Activated T-helper 1 cell treated with anti-CD3 and anti-CD28 coated beads, Interleukin-12 subunit alpha, Interleukin-12 subunit beta, Interleukin-2, Interleukin-4 antibody, amounts not matched to agents 30 ng/mL and 10 ng/mL and 1 ng/mL, durations not matched to agents 14 hours and 24 hours and 36 hours (primary cell): ENCODE measurements at regions not wholly inside any gene's neighbourhood (a gene's known extent, or its start where the extent isn't known, plus 50 kb on each side); places are given as distances from the start of the nearest gene placed in this dataset.

Experiments
- DNase-seq: peaks from one replicate; pipeline ENCODE4 v3.0.0; 2021; ENCODE audit warnings: low spot score
- H3K27ac Mint-ChIP-seq: one replicate; pipeline ENCODE4 v1.8.0; 2021; ENCODE audit warnings: mild to moderate bottlenecking, mixed read lengths
- H3K27me3 Mint-ChIP-seq: one replicate; pipeline ENCODE4 v1.8.0; 2022; ENCODE audit warnings: mild to moderate bottlenecking, moderate library complexity, mixed read lengths; ENCODE audit not compliant: insufficient read depth
- H3K36me3 Mint-ChIP-seq: one replicate; pipeline ENCODE4 v1.8.0; 2021; ENCODE audit warnings: low read depth, mixed read lengths
- H3K4me1 Mint-ChIP-seq: one replicate; pipeline ENCODE4 v1.8.0; 2021; ENCODE audit warnings: low read depth, mixed read lengths
- H3K4me3 Mint-ChIP-seq: one replicate; pipeline ENCODE4 v1.8.0; 2021; ENCODE audit warnings: mild to moderate bottlenecking, moderate library complexity, mixed read lengths
- H3K9me3 Mint-ChIP-seq: one replicate; pipeline ENCODE4 v1.8.0; 2021; ENCODE audit warnings: mixed read lengths
- intact Hi-C: fragments of 100-400 bp; cut with micrococcal nuclease; formaldehyde crosslinking; loops from one replicate; pipeline ENCODE4 v1.15.1; 2024

GRCh38 chr2:181130686-181131085, 150.3 kb downstream of the UBE2E3 start:
- Mint-ChIP-seq H3K27me3 (no peaks in the 10 kb centered on the region), H3K9me3 (peaks cover 9% of the 10 kb centered on the region), H3K4me1 (peaks cover 56% of the 10 kb centered on the region), H3K36me3 (peaks cover 24% of the 10 kb centered on the region), H3K27ac (peak overlapping the region; percentile 80), H3K4me3 (peak overlapping the region; percentile 70)
- intact Hi-C loops = no loop called here
- DNase-seq = no peak

- no peak for DNase-seq
- Mint-ChIP-seq H3K4me1 (peaks cover 47% of the 10 kb centered on the region), H3K36me3 (peaks cover 27% of the 10 kb centered on the region), H3K27me3 (no peaks in the 10 kb centered on the region), H3K4me3 (peak overlapping the region; percentile 70), H3K9me3 (peaks cover 17% of the 10 kb centered on the region), H3K27ac (peak overlapping the region; percentile 80)
- intact Hi-C loops = no loop called here
Measured at GRCh38 chr2:181131584-181131983, 151.2 kb downstream of the UBE2E3 start.

GRCh38 chr2:181138816-181139215, 158.4 kb downstream of the UBE2E3 start:
- Mint-ChIP-seq H3K9me3 (peaks cover 18% of the 10 kb centered on the region), H3K27ac (peak overlapping the region; percentile 5), H3K27me3 (no peaks in the 10 kb centered on the region), H3K36me3 (peaks cover 19% of the 10 kb centered on the region), H3K4me1 (peaks cover 57% of the 10 kb centered on the region), H3K4me3 (no peak overlapping the region)
- intact Hi-C loops = no loop called here
- DNase-seq = no peak

- Mint-ChIP-seq H3K27me3 (no peaks in the 10 kb centered on the region), H3K9me3 (peaks cover 18% of the 10 kb centered on the region), H3K4me3 (no peak overlapping the region), H3K36me3 (peaks cover 18% of the 10 kb centered on the region), H3K4me1 (peaks cover 67% of the 10 kb centered on the region), H3K27ac (no peak overlapping the region)
- DNase-seq = no peak
- intact Hi-C loops = no loop called here
Measured at GRCh38 chr2:181139831-181140230, 159.4 kb downstream of the UBE2E3 start.

GRCh38 chr2:181140414-181140813, 160.0 kb downstream of the UBE2E3 start:
- Mint-ChIP-seq H3K27ac (peak overlapping the region; percentile 87), H3K36me3 (peaks cover 23% of the 10 kb centered on the region), H3K9me3 (peaks cover 18% of the 10 kb centered on the region)

GRCh38 chr2:181140928-181141327, 160.5 kb downstream of the UBE2E3 start:
- Mint-ChIP-seq H3K9me3 (peaks cover 14% of the 10 kb centered on the region), H3K27me3 (no peaks in the 10 kb centered on the region), H3K27ac (peak overlapping the region; percentile 87), H3K4me3 (peak overlapping the region; percentile 49), H3K36me3 (peaks cover 19% of the 10 kb centered on the region), H3K4me1 (peaks cover 74% of the 10 kb centered on the region)
- intact Hi-C loops = loop anchor here (1.0 kb wide), 1 partner anchor 9 kb away; no protein-coding TSS in a partner anchor
- DNase-seq = no peak

More at GRCh38 chr2:181140414-181140813, 160.0 kb downstream of the UBE2E3 start:
- Mint-ChIP-seq H3K4me3 (peak overlapping the region; percentile 49), H3K4me1 (peaks cover 72% of the 10 kb centered on the region), H3K27me3 (no peaks in the 10 kb centered on the region)
- DNase-seq = no peak
- intact Hi-C loops = no loop called here

- H3K4me3 Mint-ChIP-seq = peak overlapping the region; percentile 78
- H3K9me3 Mint-ChIP-seq = peaks cover 7% of the 10 kb centered on the region
- peak overlapping the region; percentile 87 for H3K27ac Mint-ChIP-seq
- no peaks in the 10 kb centered on the region for H3K27me3 Mint-ChIP-seq
- H3K4me1 Mint-ChIP-seq = peaks cover 78% of the 10 kb centered on the region
- DNase-seq = no peak
- H3K36me3 Mint-ChIP-seq = peaks cover 14% of the 10 kb centered on the region
- intact Hi-C loops = loop anchor here (1.0 kb wide), 8 partner anchors 9 to 164 kb away; no protein-coding TSS in a partner anchor
Measured at GRCh38 chr2:181141676-181142075, 161.3 kb downstream of the UBE2E3 start.

GRCh38 chr2:181142514-181142913, 162.1 kb downstream of the UBE2E3 start:
- Mint-ChIP-seq H3K36me3 (peaks cover 9% of the 10 kb centered on the region), H3K27ac (peak overlapping the region; percentile 95), H3K4me1 (peaks cover 70% of the 10 kb centered on the region), H3K27me3 (no peaks in the 10 kb centered on the region), H3K4me3 (peak overlapping the region; percentile 84), H3K9me3 (no peaks in the 10 kb centered on the region)
- DNase-seq = no peak
- intact Hi-C loops = loop anchor here (1.0 kb wide), 7 partner anchors 14 to 163 kb away; no protein-coding TSS in a partner anchor

GRCh38 chr2:181143790-181144300, 163.4 kb downstream of the UBE2E3 start:
- no peak for DNase-seq
- Mint-ChIP-seq H3K4me3 (peak overlapping the region; percentile 31), H3K27me3 (no peaks in the 10 kb centered on the region), H3K9me3 (no peaks in the 10 kb centered on the region), H3K4me1 (peaks cover 65% of the 10 kb centered on the region), H3K27ac (peak overlapping the region; percentile 83), H3K36me3 (peaks cover 9% of the 10 kb centered on the region)
- intact Hi-C loops = loop anchor here (1.0 kb wide), 1 partner anchor 9 kb away; no protein-coding TSS in a partner anchor

- Mint-ChIP-seq H3K4me1 (peaks cover 57% of the 10 kb centered on the region), H3K9me3 (no peaks in the 10 kb centered on the region), H3K4me3 (no peak overlapping the region), H3K27me3 (no peaks in the 10 kb centered on the region), H3K36me3 (peaks cover 9% of the 10 kb centered on the region), H3K27ac (peak overlapping the region; percentile 21)
- intact Hi-C loops = no loop called here
- DNase-seq = no peak
Measured at GRCh38 chr2:181145645-181146044, 165.2 kb downstream of the UBE2E3 start.

GRCh38 chr2:181146171-181146570, 165.8 kb downstream of the UBE2E3 start:
- Mint-ChIP-seq H3K9me3 (no peaks in the 10 kb centered on the region), H3K27ac (peak overlapping the region; percentile 21), H3K4me3 (no peak overlapping the region), H3K27me3 (no peaks in the 10 kb centered on the region), H3K36me3 (peaks cover 9% of the 10 kb centered on the region), H3K4me1 (peaks cover 52% of the 10 kb centered on the region)
- no peak for DNase-seq
- intact Hi-C loops = no loop called here

- H3K4me3 Mint-ChIP-seq = no peak overlapping the region
- no peak for DNase-seq
- no peaks in the 10 kb centered on the region for H3K27me3 Mint-ChIP-seq
- intact Hi-C loops = no loop called here
- H3K9me3 Mint-ChIP-seq = peaks cover 5% of the 10 kb centered on the region
- peaks cover 8% of the 10 kb centered on the region for H3K36me3 Mint-ChIP-seq
- no peak overlapping the region for H3K27ac Mint-ChIP-seq
- H3K4me1 Mint-ChIP-seq = peaks cover 43% of the 10 kb centered on the region
Measured at GRCh38 chr2:181149056-181149455, 168.7 kb downstream of the UBE2E3 start.

GRCh38 chr2:181152226-181152625, 171.8 kb downstream of the UBE2E3 start:
- DNase-seq = no peak
- H3K27ac Mint-ChIP-seq = no peak overlapping the region
- H3K27me3 Mint-ChIP-seq = no peaks in the 10 kb centered on the region
- no peak overlapping the region for H3K4me3 Mint-ChIP-seq
- peaks cover 13% of the 10 kb centered on the region for H3K9me3 Mint-ChIP-seq
- peaks cover 12% of the 10 kb centered on the region for H3K36me3 Mint-ChIP-seq
- peaks cover 26% of the 10 kb centered on the region for H3K4me1 Mint-ChIP-seq
- intact Hi-C loops = no loop called here
